H1 (cell line): ENCODE measurements at regions not wholly inside any gene's neighbourhood (a gene's known extent, or its start where the extent isn't known, plus 50 kb on each side); places are given as distances from the start of the nearest gene placed in this dataset.

Experiments used
- CTCF ChIA-PET: fragments of 300-600 bp; sonication (Branson Sonifier 250); formaldehyde crosslinking; loops from one replicate; lab custom pipeline; 2021; ENCODE audit not compliant: partially characterized antibody; lab: Charles Lee
- POLR2A ChIA-PET: fragments of 300-600 bp; sonication (Branson Sonifier 250); formaldehyde crosslinking; loops from one replicate; lab custom pipeline; 2021; ENCODE audit warnings: inconsistent platforms; ENCODE audit not compliant: partially characterized antibody; lab: Charles Lee
- DNase-seq, 2 experiments: peaks; one replicate each; pipeline versions ENCODE4 v3.0.0 to v3.0.0-alpha.2; 2010 to 2022; ENCODE audit warnings: low spot score in 2 of 2, low read depth in 1 of 2, mixed read lengths in 1 of 2
- FAIRE-seq: peaks from 2 replicates; lab custom pipeline; 2011; peaks lifted over from hg19 to GRCh38; lab: Jason Lieb, UNC
- H2AFZ ChIP-seq: 2 replicates; pipeline ENCODE4 v1.8.1; 2012; ENCODE audit warnings: low read length, inconsistent platforms
- H2AK5ac ChIP-seq: 2 replicates; pipeline ENCODE4 v1.6.1; 2013; ENCODE audit warnings: low read depth, low read length
- H2BK120ac ChIP-seq: replicated peaks from 2 replicates; pipeline ENCODE3; 2013; ENCODE audit warnings: low read depth, low read length, inconsistent platforms
- H2BK12ac ChIP-seq: 2 replicates; pipeline ENCODE4 v1.6.1; 2013; ENCODE audit warnings: low read depth, low read length
- H2BK15ac ChIP-seq: 2 replicates; pipeline ENCODE4 v1.6.1; 2013; ENCODE audit warnings: low read length
- H2BK20ac ChIP-seq: 2 replicates; pipeline ENCODE4 v1.6.1; 2013; ENCODE audit warnings: low read length
- H2BK5ac ChIP-seq: 2 replicates; pipeline ENCODE4 v1.6.1; 2013; ENCODE audit warnings: low read depth, low read length
- H3K14ac ChIP-seq: 2 replicates; pipeline ENCODE4 v1.6.1; 2013; ENCODE audit warnings: inconsistent platforms; ENCODE audit not compliant: insufficient read length
- H3K18ac ChIP-seq: 2 replicates; pipeline ENCODE4 v1.6.1; 2013; ENCODE audit warnings: low read length; ENCODE audit errors: extremely low read depth
- H3K23ac ChIP-seq: 2 replicates; pipeline ENCODE4 v1.6.1; 2013; ENCODE audit warnings: inconsistent platforms; ENCODE audit not compliant: insufficient read length
- H3K23me2 ChIP-seq: 2 replicates; pipeline ENCODE4 v1.6.1; 2013; ENCODE audit warnings: low read depth, low read length
- H3K27ac ChIP-seq: 2 replicates; pipeline ENCODE4 v1.6.1; 2011; ENCODE audit warnings: low read depth, low read length, inconsistent platforms
- H3K27me3 ChIP-seq, 4 experiments: replicated peaks in 1 of 4; 1 replicate in 1 of 4; 2 replicates in 3 of 4; pipeline versions ENCODE4 v1.6.1 to v1.8.1; 2011 to 2013; ENCODE audit warnings: low read length in 3 of 4, mild to moderate bottlenecking in 3 of 4, inconsistent platforms in 2 of 4, mixed read lengths in 2 of 4, moderate library complexity in 1 of 4; ENCODE audit not compliant: control insufficient read depth in 3 of 4, insufficient read depth in 3 of 4; ENCODE audit errors: extremely low read depth in 1 of 4
- H3K36me3 ChIP-seq, 4 experiments: 2 replicates each; pipeline versions ENCODE4 v1.6.1 to v1.8.1; 2011 to 2013; ENCODE audit warnings: mild to moderate bottlenecking in 4 of 4, low read length in 3 of 4, moderate library complexity in 2 of 4, control low read depth in 1 of 4, inconsistent platforms in 1 of 4; ENCODE audit not compliant: insufficient read depth in 4 of 4, control insufficient read depth in 2 of 4
- H3K4ac ChIP-seq: replicated peaks from 2 replicates; pipeline ENCODE3; 2013; ENCODE audit warnings: low read length, low read depth, mixed read lengths, inconsistent platforms; ENCODE audit not compliant: insufficient read length
- H3K4me1 ChIP-seq, 4 experiments: replicated peaks in 1 of 4; 1 replicate in 1 of 4; 2 replicates in 3 of 4; pipeline versions ENCODE4 v1.6.1 to v1.8.1; 2011 to 2013; ENCODE audit warnings: low read length in 3 of 4, inconsistent platforms in 2 of 4, mixed read lengths in 1 of 4; ENCODE audit not compliant: insufficient read depth in 4 of 4, control insufficient read depth in 3 of 4
- H3K4me2 ChIP-seq, 2 experiments: 2 replicates each; pipeline versions ENCODE4 v1.6.1 to v1.8.1; 2011 to 2013; ENCODE audit warnings: low read depth in 2 of 2, low read length in 2 of 2, control low read depth in 1 of 2, inconsistent platforms in 1 of 2, mild to moderate bottlenecking in 1 of 2; ENCODE audit not compliant: insufficient read depth in 1 of 2
- H3K4me3 ChIP-seq, 4 experiments: fragments of 200-600, 300-600 bp in 1 of 4; sonication (generic), shearing (Covaris generic), sonication (Bioruptor Twin) in 1 of 4; 2 replicates each; pipeline versions ENCODE4 v1.5.1 to v1.8.1; 2011 to 2016; ENCODE audit warnings: low read length in 4 of 4, low read depth in 3 of 4, control low read depth in 2 of 4, inconsistent platforms in 2 of 4, mild to moderate bottlenecking in 2 of 4, mixed read lengths in 1 of 4, moderate library complexity in 1 of 4; ENCODE audit not compliant: insufficient read depth in 2 of 4; ENCODE audit errors: extremely low read depth in 1 of 4
- H3K56ac ChIP-seq: replicated peaks from 2 replicates; pipeline ENCODE3; 2013; ENCODE audit warnings: low read depth, mild to moderate bottlenecking, mixed read lengths, low read length, inconsistent platforms; ENCODE audit not compliant: insufficient read length
- H3K79me1 ChIP-seq: 2 replicates; pipeline ENCODE4 v1.6.1; 2013; ENCODE audit warnings: low read depth, low read length, control low read depth
- H3K79me2 ChIP-seq, 2 experiments: 2 replicates each; pipeline versions ENCODE4 v1.6.1 to v1.8.1; 2012 to 2013; ENCODE audit warnings: low read length in 2 of 2, mild to moderate bottlenecking in 2 of 2, inconsistent platforms in 1 of 2; ENCODE audit not compliant: insufficient read depth in 2 of 2, control insufficient read depth in 1 of 2
- H3K9ac ChIP-seq, 4 experiments: replicated peaks in 1 of 4; 1 replicate in 1 of 4; 2 replicates in 3 of 4; pipeline versions ENCODE4 v1.6.1 to v1.8.1; 2011 to 2013; ENCODE audit warnings: low read depth in 3 of 4, low read length in 3 of 4, control low read depth in 2 of 4, mild to moderate bottlenecking in 2 of 4, moderate library complexity in 2 of 4, inconsistent platforms in 1 of 4; ENCODE audit errors: extremely low read depth in 1 of 4
- H3K9me3 ChIP-seq, 2 experiments: 2 replicates each; pipeline versions ENCODE4 v1.6.1 to v1.8.1; 2012 to 2013; ENCODE audit warnings: mild to moderate bottlenecking in 2 of 2, moderate library complexity in 2 of 2, control low read depth in 1 of 2, inconsistent platforms in 1 of 2, low read depth in 1 of 2, low read length in 1 of 2, mixed read lengths in 1 of 2; ENCODE audit not compliant: insufficient read depth in 2 of 2
- H4K20me1 ChIP-seq, 2 experiments: replicated peaks in 1 of 2; 2 replicates each; pipeline versions ENCODE3 to v1.8.1; 2011 to 2013; ENCODE audit warnings: inconsistent platforms in 2 of 2, low read length in 2 of 2, mild to moderate bottlenecking in 1 of 2; ENCODE audit not compliant: insufficient read depth in 2 of 2, control insufficient read depth in 1 of 2
- H4K5ac ChIP-seq: 2 replicates; pipeline ENCODE4 v1.6.1; 2013; ENCODE audit warnings: low read length, low read depth, mixed read lengths, inconsistent platforms; ENCODE audit not compliant: insufficient read length
- H4K8ac ChIP-seq: 2 replicates; pipeline ENCODE4 v1.8.0; 2013; ENCODE audit warnings: mild to moderate bottlenecking, moderate library complexity, low read length, inconsistent platforms; ENCODE audit not compliant: insufficient read depth; ENCODE audit errors: extremely low read depth
- H4K91ac ChIP-seq: replicated peaks from 2 replicates; pipeline ENCODE3; 2013; ENCODE audit warnings: low read length, mixed read lengths, inconsistent platforms; ENCODE audit not compliant: insufficient read length
- ASH2L ChIP-seq: fragments of 200-600, 300-600 bp; sonication (generic); IDR thresholded peaks from one replicate; pipeline ENCODE4 v1.7.1; 2017; ENCODE audit warnings: low read length
- SAP30 ChIP-seq: fragments of 300-600 bp; sonication (generic); IDR thresholded peaks from 2 replicates; pipeline ENCODE4 v1.7.1; 2012; ENCODE audit warnings: low read length, moderate library complexity, mild to moderate bottlenecking, inconsistent platforms; ENCODE audit not compliant: insufficient read depth, insufficient replicate concordance
- WGBS, 2 experiments: shearing (Covaris generic) in 1 of 2; methylation state at CpG; one replicate each; pipeline versions ENCODE4 v1.1.6 to v1.1.7; 2013 to 2015; ENCODE audit warnings: low lambda C conversion rate in 2 of 2, mixed read lengths in 2 of 2, inconsistent platforms in 1 of 2, low coverage in 1 of 2, missing lambda C conversion rate in 1 of 2; ENCODE audit not compliant: insufficient replicate concordance in 2 of 2, insufficient coverage in 1 of 2, insufficient read length in 1 of 2; ENCODE audit errors: extremely low coverage in 1 of 2, missing lambda C conversion rate in 1 of 2; 5-methylcytosine and 5-hydroxymethylcytosine counted together

DNA sequence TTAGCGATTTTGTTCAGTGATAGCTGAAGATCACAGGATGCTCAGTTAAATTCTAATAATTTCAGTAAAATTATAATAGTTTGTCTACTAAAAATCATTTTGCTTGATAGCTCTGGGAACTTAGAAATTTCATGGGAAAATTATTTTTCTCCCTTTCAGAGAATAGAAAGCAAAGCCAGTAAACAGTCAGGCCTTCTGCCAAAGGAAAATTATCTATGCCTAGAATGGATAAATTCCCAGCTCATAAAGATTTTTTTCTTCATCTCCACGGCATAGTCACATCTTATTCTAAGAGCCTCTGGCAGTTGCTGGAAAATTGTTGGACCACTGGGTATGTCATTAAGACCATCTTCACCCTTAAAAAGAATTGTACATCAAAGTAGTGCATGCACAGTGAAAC is 169.6 kb upstream of the ANO3 start (continued):
- no peak for TF ChIP-seq ASH2L

DNA sequence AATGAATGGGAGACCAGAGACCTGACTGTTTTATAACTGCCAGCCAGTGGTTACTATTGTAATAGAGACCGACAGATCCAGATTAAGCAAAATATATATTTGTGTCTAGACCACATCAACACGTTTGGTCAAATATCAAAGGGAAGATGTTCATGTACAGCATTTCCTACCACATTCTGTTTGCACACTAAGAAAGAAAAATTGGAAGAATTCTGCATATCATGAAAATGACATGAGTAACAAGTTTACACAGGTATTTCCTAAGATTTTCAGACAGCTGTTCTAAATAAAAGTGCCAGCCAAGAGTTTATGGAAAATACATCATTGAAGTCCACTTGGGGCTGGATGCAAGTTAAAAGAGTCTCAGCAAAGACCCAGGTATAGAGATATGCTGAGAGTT is 145.5 kb upstream of the ANO3 start:
- Histone ChIP-seq H3K79me1 (no peaks in the 10 kb centered on the region), H4K5ac (no peak overlapping the region), H3K56ac (no peak overlapping the region), H3K4me1 (no peaks in the 10 kb centered on the region), H3K79me2 (no peaks in the 10 kb centered on the region), H3K14ac (no peak overlapping the region), H3K18ac (no peak overlapping the region), H2BK5ac (no peak overlapping the region), H2AFZ (no peak overlapping the region), H4K91ac (no peak overlapping the region), H2AK5ac (no peak overlapping the region)
- FAIRE-seq, result no peak
- 100% methylated on average over 2 of the region's 2 CpGs; no CpG with 5 or more reads in 1 of the 2 experiments for WGBS, 2 experiments
- no peak for TF ChIP-seq SAP30
- TF ChIP-seq, all 59 proteins: peak for 0
- Histone ChIP-seq H2BK12ac (no peak overlapping the region), H2BK20ac (no peak overlapping the region), H3K36me3 (no peaks in the 10 kb centered on the region), H2BK15ac (no peak overlapping the region), H3K9me3 (no peaks in the 10 kb centered on the region), H3K4me3 (no peak overlapping the region), H3K23me2 (no peaks in the 10 kb centered on the region), H3K27ac (no peak overlapping the region), H3K27me3 (no peaks in the 10 kb centered on the region), H3K4me2 (no peak overlapping the region), H3K4ac (no peak overlapping the region), H3K9ac (no peak overlapping the region), H3K23ac (no peak overlapping the region), H2BK120ac (no peak overlapping the region), H4K20me1 (no peaks in the 10 kb centered on the region), H4K8ac (no peak overlapping the region)
- DNase-seq, result no peak
- CTCF ChIA-PET, result no interaction called here
- POLR2A ChIA-PET, result no interaction called here
